AG04450 (cell line): ENCODE measurements at regions not wholly inside any gene's neighbourhood (a gene's known extent, or its start where the extent isn't known, plus 50 kb on each side); places are given as distances from the start of the nearest gene placed in this dataset.

ENCODE experiments used
- CTCF ChIA-PET: fragments of 300-600, 350-600 bp; formaldehyde crosslinking; extraction: SDS; loops from one replicate; lab custom pipeline; 2022; ENCODE audit warnings: antibody characterized with exemption, inconsistent platforms; lab: Charles Lee
- POLR2A ChIA-PET: fragments of 350-600 bp; formaldehyde crosslinking; extraction: SDS; loops from one replicate; lab custom pipeline; 2021; ENCODE audit warnings: antibody characterized with exemption, inconsistent platforms; lab: Yijun Ruan, JAX
- DNase-seq: peaks from one replicate; pipeline ENCODE4 v3.0.0-alpha.2; 2011; ENCODE audit warnings: low read depth, low spot score
- H3K27ac ChIP-seq: one replicate; pipeline ENCODE4 v1.5.1; 2012; ENCODE audit warnings: low read depth, low read length, control low read depth
- H3K27me3 ChIP-seq: one replicate; pipeline ENCODE4 v1.6.0; 2012; ENCODE audit warnings: low read length; ENCODE audit not compliant: control insufficient read depth, insufficient read depth
- H3K4me3 ChIP-seq: 2 replicates; pipeline ENCODE4 v1.5.1; 2011; ENCODE audit warnings: mild to moderate bottlenecking, low read depth, low read length, control low read depth
- H3K9me3 ChIP-seq: 2 replicates; pipeline ENCODE4 v1.5.1; 2012; ENCODE audit warnings: low read length; ENCODE audit not compliant: control insufficient read depth, insufficient read depth
- CTCF ChIP-seq: IDR thresholded peaks from 2 replicates; pipeline ENCODE4 v1.5.1; 2011; ENCODE audit warnings: low read depth, low read length, control low read depth, inconsistent platforms

- CTCF ChIA-PET, result interaction anchor here (0.7 to 1.3 kb wide), 2 partner anchors 71 to 1112 kb away, joined by 3 to 5 read pairs; no protein-coding TSS in a partner anchor
- POLR2A ChIA-PET, result no interaction called here
- Histone ChIP-seq H3K27me3 (no peaks in the 10 kb centered on the region), H3K9me3 (no peaks in the 10 kb centered on the region), H3K4me3 (no peak overlapping the region), H3K27ac (no peak overlapping the region)
- no peak for DNase-seq
- TF ChIP-seq CTCF, result no peak
Observed at GRCh38 chr19:31112158-31112557, 237.1 kb downstream of the TSHZ3 start.

- DNase-seq, result no peak
- H3K27ac ChIP-seq, result no peak overlapping the region
- no peak for TF ChIP-seq CTCF
- CTCF ChIA-PET, result interaction anchor here (0.7 kb wide), 1 partner anchor 70 kb away, joined by 3 read pairs; no protein-coding TSS in a partner anchor
- no peak overlapping the region for H3K4me3 ChIP-seq
- H3K9me3 ChIP-seq, result no peaks in the 10 kb centered on the region
- no peaks in the 10 kb centered on the region for H3K27me3 ChIP-seq
- POLR2A ChIA-PET, result no interaction called here
Observed at GRCh38 chr19:31111741-31112140, 237.5 kb downstream of the TSHZ3 start.

GRCh38 chr19:31110336-31110735 lies 238.9 kb downstream of the TSHZ3 start:
- no peaks in the 10 kb centered on the region for H3K27me3 ChIP-seq
- POLR2A ChIA-PET, result interaction anchor here (0.7 kb wide), 1 partner anchor 219 kb away, joined by 3 read pairs; no protein-coding TSS in a partner anchor
- CTCF ChIA-PET, result interaction anchor here (0.8 to 2.1 kb wide), 2 partner anchors 10 to 438 kb away, joined by 3 to 7 read pairs; no protein-coding TSS in a partner anchor
- H3K27ac ChIP-seq, result no peak overlapping the region
- no peak for DNase-seq
- no peaks in the 10 kb centered on the region for H3K9me3 ChIP-seq
- no peak overlapping the region for H3K4me3 ChIP-seq
- peak; percentile 35 for TF ChIP-seq CTCF

GRCh38 chr19:31109636-31110035 lies 239.6 kb downstream of the TSHZ3 start:
- no peak for DNase-seq
- CTCF ChIA-PET, result interaction anchor here (0.5 to 2.1 kb wide), 3 partner anchors 11 to 439 kb away, joined by 3 to 7 read pairs (median 5); no protein-coding TSS in a partner anchor
- Histone ChIP-seq H3K27me3 (no peaks in the 10 kb centered on the region), H3K9me3 (no peaks in the 10 kb centered on the region), H3K27ac (no peak overlapping the region), H3K4me3 (no peak overlapping the region)
- no peak for TF ChIP-seq CTCF
- POLR2A ChIA-PET, result no interaction called here

GRCh38 chr19:31107096-31107495 lies 242.1 kb downstream of the TSHZ3 start:
- no peaks in the 10 kb centered on the region for H3K27me3 ChIP-seq
- no peaks in the 10 kb centered on the region for H3K9me3 ChIP-seq
- no peak for DNase-seq
- POLR2A ChIA-PET, result no interaction called here
- H3K27ac ChIP-seq, result no peak overlapping the region
- no peak for TF ChIP-seq CTCF
- CTCF ChIA-PET, result no interaction called here
- H3K4me3 ChIP-seq, result no peak overlapping the region
